Neural cell (in vitro differentiated cells): ENCODE measurements at regions not wholly inside any gene's neighbourhood (a gene's known extent, or its start where the extent isn't known, plus 50 kb on each side); places are given as distances from the start of the nearest gene placed in this dataset.

Source experiments
- CTCF ChIP-seq: fragments of 450-650 bp; IDR thresholded peaks from 2 replicates; pipeline ENCODE4 v1.5.1; 2014; ENCODE audit warnings: antibody characterized with exemption, mild to moderate bottlenecking, moderate library complexity; ENCODE audit not compliant: poor library complexity, severe bottlenecking
- RAD21 ChIP-seq: fragments of 450-650 bp; conservative IDR thresholded peaks from 2 replicates; pipeline ENCODE4 v1.6.1; 2014; ENCODE audit warnings: antibody characterized with exemption, mild to moderate bottlenecking, moderate library complexity
- TF ChIP-seq, protein P1 (sequence below): IDR thresholded peaks from 2 replicates; pipeline ENCODE4 v1.6.1; 2012; ENCODE audit warnings: borderline replicate concordance

- TF ChIP-seq CTCF (no peak), RAD21 (no peak)
- TF ChIP-seq, protein P1, sequence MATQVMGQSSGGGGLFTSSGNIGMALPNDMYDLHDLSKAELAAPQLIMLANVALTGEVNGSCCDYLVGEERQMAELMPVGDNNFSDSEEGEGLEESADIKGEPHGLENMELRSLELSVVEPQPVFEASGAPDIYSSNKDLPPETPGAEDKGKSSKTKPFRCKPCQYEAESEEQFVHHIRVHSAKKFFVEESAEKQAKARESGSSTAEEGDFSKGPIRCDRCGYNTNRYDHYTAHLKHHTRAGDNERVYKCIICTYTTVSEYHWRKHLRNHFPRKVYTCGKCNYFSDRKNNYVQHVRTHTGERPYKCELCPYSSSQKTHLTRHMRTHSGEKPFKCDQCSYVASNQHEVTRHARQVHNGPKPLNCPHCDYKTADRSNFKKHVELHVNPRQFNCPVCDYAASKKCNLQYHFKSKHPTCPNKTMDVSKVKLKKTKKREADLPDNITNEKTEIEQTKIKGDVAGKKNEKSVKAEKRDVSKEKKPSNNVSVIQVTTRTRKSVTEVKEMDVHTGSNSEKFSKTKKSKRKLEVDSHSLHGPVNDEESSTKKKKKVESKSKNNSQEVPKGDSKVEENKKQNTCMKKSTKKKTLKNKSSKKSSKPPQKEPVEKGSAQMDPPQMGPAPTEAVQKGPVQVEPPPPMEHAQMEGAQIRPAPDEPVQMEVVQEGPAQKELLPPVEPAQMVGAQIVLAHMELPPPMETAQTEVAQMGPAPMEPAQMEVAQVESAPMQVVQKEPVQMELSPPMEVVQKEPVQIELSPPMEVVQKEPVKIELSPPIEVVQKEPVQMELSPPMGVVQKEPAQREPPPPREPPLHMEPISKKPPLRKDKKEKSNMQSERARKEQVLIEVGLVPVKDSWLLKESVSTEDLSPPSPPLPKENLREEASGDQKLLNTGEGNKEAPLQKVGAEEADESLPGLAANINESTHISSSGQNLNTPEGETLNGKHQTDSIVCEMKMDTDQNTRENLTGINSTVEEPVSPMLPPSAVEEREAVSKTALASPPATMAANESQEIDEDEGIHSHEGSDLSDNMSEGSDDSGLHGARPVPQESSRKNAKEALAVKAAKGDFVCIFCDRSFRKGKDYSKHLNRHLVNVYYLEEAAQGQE = no peak
These were observed 237.0 kb upstream of the CEP162 start for GRCh38 chr6:84464471-84464870.
